ENCODE measurements at regions not wholly inside any gene's neighbourhood (a gene's known extent, or its start where the extent isn't known, plus 50 kb on each side); places are given as distances from the start of the nearest gene placed in this dataset.
A peak's percentile ranks its signal among the peaks of the same experiment; 100 is the strongest.
"Not testable (repeated sequence)": the region's sequence is repeated elsewhere in the genome, so short reads cannot be mapped to it uniquely, and the experiment has no call there.

DNA sequence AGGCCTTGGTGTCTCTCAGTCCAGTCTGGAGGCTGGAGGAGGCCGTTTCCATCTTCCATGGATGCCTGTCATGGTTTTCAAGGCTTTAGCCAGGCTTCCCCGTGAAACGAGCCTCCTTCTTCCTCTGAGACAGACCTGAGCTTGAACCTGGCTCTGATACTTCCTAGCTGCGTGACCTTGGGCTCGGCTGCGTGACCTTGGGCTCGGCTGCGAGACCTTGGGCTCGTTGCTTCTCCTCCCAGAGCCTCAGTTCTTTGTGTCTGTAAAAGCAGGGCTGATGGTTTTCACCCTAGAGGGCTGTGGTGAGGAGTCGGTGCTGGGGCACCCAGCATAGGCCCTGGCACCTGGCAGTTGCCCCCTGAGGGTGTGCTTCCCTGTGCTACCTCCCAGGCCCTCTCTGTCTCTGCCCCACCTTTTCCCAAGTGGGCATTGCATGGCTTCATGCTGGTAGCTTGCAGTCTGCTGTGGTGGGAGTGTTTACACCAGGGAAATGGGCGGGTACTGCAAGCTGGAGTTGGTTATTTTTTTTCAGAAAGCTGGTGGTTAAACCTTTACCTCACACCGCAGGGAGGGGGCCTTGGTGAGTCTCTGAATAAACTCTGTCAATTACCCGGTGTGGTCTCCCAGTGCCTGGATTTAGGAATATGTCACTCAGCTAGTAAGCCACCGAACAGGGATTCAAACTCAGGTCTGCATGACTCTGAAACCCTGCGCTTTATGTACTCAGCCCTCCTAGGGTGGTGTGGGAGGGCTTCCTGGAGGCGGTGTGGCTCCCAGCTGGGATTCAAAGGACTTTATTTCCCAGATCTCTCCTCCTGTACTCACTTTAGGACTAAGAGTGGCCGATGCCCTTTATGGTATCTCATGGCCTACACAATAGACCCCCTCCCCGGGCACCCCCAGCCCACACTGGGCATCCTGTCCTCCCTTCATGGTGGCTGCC is 129.0 kb upstream of the CIBAR2 start:
- H3K9me3 ChIP-seq: no peaks in the 10 kb centered on the region
- intact Hi-C loops (cut with DNase I): loop anchor here (5.0 kb wide), 1 partner anchor 124 kb away; no protein-coding TSS in a partner anchor
- no peaks in the 10 kb centered on the region for H3K27me3 ChIP-seq
- H3K4me1 ChIP-seq: peaks cover under 1 to 18% of the 10 kb centered on the region in 2 donors
- 69 to 94% methylated on average over 12 to 15 of the region's 18 CpGs for WGBS, 2 donors
- H3K4me3 ChIP-seq (replicated peaks in 1 of 3): no peak overlapping the region
- DNase-seq: no peak
- TF ChIP-seq, protein P1, sequence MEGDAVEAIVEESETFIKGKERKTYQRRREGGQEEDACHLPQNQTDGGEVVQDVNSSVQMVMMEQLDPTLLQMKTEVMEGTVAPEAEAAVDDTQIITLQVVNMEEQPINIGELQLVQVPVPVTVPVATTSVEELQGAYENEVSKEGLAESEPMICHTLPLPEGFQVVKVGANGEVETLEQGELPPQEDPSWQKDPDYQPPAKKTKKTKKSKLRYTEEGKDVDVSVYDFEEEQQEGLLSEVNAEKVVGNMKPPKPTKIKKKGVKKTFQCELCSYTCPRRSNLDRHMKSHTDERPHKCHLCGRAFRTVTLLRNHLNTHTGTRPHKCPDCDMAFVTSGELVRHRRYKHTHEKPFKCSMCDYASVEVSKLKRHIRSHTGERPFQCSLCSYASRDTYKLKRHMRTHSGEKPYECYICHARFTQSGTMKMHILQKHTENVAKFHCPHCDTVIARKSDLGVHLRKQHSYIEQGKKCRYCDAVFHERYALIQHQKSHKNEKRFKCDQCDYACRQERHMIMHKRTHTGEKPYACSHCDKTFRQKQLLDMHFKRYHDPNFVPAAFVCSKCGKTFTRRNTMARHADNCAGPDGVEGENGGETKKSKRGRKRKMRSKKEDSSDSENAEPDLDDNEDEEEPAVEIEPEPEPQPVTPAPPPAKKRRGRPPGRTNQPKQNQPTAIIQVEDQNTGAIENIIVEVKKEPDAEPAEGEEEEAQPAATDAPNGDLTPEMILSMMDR (IDR thresholded peaks at IDR 0.05): no peak
- TF ChIP-seq POLR2A (IDR thresholded peaks at IDR 0.05): no peak
- no peaks in the 10 kb centered on the region for H3K36me3 ChIP-seq
- no peak overlapping the region for H3K27ac ChIP-seq

DNA sequence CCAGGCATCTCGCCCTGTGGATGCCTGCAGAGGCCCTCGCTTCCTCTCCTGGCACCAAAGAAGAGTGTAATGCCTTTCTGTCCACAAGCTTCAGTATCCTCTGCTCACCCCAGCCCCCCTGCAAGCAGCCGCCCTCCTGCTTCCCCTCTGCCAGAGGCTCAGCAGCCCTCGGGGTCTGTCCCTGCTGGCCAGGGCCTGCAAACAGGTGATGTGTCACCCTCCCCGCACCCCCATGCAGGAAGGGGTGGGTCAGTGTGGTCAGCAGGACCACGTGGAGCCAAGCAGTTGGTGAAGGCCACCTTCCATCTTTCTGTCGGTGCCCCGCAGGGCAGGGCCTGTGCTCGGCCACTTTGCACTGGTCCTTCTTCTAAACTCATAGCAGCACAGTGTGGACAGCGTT is 129.9 kb upstream of the CIBAR2 start:
- Histone ChIP-seq H3K27me3 (no peaks in the 10 kb centered on the region), H3K27ac (no peak overlapping the region), H3K36me3 (no peaks in the 10 kb centered on the region), H3K4me1 (peaks cover 0 to 12% of the 10 kb centered on the region in 2 donors), H3K4me3 (replicated peaks in 1 of 3) (no peak overlapping the region), H3K9me3 (no peaks in the 10 kb centered on the region)
- 79 to 91% methylated on average over 6 to 10 of the region's 10 CpGs for WGBS, 2 donors
- intact Hi-C loops (cut with DNase I): loop anchor here (5.0 kb wide), 1 partner anchor 125 kb away; no protein-coding TSS in a partner anchor
- no peak for DNase-seq
- TF ChIP-seq, protein P1 (IDR thresholded peaks at IDR 0.05): no peak
- TF ChIP-seq POLR2A (IDR thresholded peaks at IDR 0.05): no peak

DNA sequence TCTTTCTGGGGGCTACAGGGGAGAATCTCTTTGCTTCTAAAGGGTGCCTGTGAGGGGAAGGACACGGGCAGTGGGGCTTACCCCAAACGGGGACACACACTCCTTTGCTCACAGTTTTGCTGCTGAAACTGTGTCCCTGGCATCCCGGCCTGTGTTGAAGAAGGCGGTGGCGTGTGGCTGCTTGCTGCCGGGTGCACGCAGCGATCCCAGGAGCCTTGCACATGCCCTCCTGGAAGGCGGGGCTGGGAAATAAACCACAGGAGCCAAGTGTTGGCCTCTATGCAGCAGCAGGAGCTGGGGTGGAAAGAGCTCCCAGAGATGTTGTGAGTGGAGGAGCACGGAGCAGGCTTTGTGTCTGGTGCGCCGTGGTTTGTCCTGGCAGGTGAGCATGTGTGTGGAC is 131.0 kb upstream of the CIBAR2 start:
- DNase-seq: no peak
- Histone ChIP-seq H3K36me3 (no peaks in the 10 kb centered on the region), H3K9me3 (no peaks in the 10 kb centered on the region), H3K4me1 (peaks cover 0 to 4% of the 10 kb centered on the region in 2 donors), H3K27me3 (no peaks in the 10 kb centered on the region), H3K4me3 (replicated peaks in 1 of 3) (no peak overlapping the region), H3K27ac (no peak overlapping the region)
- intact Hi-C loops (cut with DNase I): loop anchor here (5.0 kb wide), 1 partner anchor 126 kb away; no protein-coding TSS in a partner anchor
- 87 to 96% methylated on average over 12 of the region's 12 CpGs for WGBS, 2 donors
- no peak for TF ChIP-seq POLR2A (IDR thresholded peaks at IDR 0.05)
- TF ChIP-seq, protein P1 (IDR thresholded peaks at IDR 0.05): no peak

DNA sequence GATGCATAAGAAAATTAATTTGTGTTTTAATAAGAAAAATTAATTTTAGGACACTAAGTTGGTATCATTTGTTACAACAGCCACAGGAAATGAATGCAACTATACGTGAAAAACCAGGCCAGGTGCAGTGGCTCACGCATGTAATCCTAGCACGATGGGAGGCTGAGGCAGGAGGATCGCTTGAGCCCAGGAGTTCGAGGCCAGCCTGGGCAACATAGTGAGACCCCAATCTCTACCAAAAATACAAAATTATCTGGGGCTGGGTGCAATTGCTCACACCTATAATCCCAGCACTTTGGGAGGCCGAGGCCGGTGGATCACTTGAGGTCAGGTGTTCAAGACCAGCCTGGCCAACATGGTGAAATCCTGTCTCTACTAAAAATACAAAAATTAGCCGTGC is 132.2 kb upstream of the CIBAR2 start:
- H3K4me1 ChIP-seq; H3K4me3 ChIP-seq (replicated peaks in 1 of 3); H3K36me3 ChIP-seq; H3K27ac ChIP-seq; DNase-seq; H3K9me3 ChIP-seq; H3K27me3 ChIP-seq: not testable (repeated sequence)
- 90 to 94% methylated on average over 6 to 8 of the region's 8 CpGs for WGBS, 2 donors
- intact Hi-C loops (cut with DNase I): loop anchor here (5.0 kb wide), 1 partner anchor 127 kb away; no protein-coding TSS in a partner anchor

DNA sequence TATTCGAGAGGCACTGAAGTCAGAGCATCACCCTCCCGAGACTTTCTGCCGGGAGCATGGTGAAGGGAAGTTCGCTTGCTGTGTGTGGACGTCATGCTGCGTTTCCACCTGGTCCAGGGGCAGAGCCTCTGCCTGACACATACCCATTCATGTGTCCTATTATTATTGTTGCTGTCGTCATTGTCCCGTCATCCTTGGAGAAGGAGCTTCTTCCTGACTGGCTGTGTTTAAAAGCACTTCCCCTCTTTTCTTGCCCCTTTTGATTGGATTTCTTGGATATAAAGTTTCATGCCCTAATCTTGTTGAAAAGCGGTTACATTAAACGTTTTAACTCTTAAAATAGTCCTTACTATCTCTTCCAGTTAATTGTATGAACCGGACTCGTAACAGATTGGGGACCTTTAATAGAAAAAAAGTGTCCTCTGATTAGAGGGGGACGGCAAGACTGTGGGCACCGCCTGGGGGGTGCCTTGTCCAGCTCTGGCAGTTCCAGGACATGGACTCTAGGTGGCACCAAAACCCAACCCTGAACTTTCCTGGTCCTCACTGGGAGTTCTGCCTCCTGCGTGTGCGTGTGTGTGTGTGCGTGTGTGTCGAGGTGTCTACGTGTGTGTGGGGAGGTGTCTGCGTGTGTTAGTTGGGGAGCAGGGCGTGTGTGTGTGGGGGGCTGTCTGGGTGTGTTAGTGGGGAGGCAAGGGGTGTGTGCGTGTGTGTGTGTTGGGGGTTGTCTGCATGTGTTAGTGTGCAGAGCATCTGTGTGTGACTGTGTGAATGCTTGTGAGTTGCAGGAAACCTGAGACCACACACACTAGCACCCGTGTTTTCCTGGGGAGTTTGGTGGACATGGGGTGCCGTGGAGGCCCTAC is 133.3 kb upstream of the CIBAR2 start:
- no peaks in the 10 kb centered on the region for H3K27me3 ChIP-seq
- H3K36me3 ChIP-seq: no peaks in the 10 kb centered on the region
- H3K4me1 ChIP-seq: no peaks in the 10 kb centered on the region
- H3K4me3 ChIP-seq (replicated peaks in 1 of 3): no peak overlapping the region
- no peaks in the 10 kb centered on the region for H3K9me3 ChIP-seq
- intact Hi-C loops (cut with DNase I): no loop called here
- TF ChIP-seq POLR2A (IDR thresholded peaks at IDR 0.05): no peak
- TF ChIP-seq, protein P1 (IDR thresholded peaks at IDR 0.05): peak; percentile 35 to 90 (median 76)
- WGBS, 2 donors: 22 to 28% methylated on average over 24 of the region's 24 CpGs
- H3K27ac ChIP-seq: no peak overlapping the region
- DNase-seq: peak; percentile 51 to 69

Measured in thyroid gland (tissue), 4 donors.